CD1c-positive myeloid dendritic cell (primary cell): ENCODE measurements at regions not wholly inside any gene's neighbourhood (a gene's known extent, or its start where the extent isn't known, plus 50 kb on each side); places are given as distances from the start of the nearest gene placed in this dataset.

Experiments
- DNase-seq: peaks from one replicate; pipeline ENCODE4 v3.0.0-alpha.2; 2016; ENCODE audit errors: extremely low spot score

DNA sequence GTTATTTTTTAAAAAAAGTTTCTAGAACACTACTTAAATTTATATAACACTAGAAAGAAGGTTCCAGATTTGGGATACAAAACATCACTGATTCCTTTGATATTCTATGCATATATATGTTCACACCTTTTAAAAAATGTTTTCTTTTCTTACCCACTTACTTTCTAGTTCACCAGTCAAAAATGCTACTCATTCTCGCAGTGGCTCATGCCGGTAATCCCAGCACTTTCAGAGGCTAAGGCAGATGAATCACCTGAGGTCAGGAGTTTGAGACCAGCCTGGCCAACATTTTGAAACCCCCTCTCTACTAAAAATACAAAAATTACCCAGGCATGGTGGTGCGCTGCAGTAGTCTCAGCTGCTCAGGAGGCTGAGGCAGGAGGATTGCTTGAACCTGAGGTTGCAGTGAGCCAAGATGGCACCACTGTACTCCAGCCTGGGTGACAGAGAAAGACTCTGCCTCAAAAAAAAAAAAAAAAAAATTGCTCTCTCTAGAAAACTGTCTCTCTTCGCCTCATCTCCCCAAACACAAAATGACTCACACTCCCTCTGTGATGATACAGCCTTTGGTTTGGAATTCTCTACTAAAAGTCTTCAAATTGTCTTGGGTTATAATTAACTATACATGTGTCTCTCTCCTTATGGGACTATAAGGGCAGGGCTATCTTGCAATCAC, 52.6 kb upstream of the TGFBR2 start:
- no peak for DNase-seq

- DNase-seq, result no peak
These were observed 52.1 kb upstream of the TGFBR2 start for GRCh38 chr3:30554317-30554690.

- no peak for DNase-seq
These were observed 50.4 kb upstream of the TGFBR2 start for GRCh38 chr3:30555968-30556367.
